ENCODE measurements at regions not wholly inside any gene's neighbourhood (a gene's known extent, or its start where the extent isn't known, plus 50 kb on each side); places are given as distances from the start of the nearest gene placed in this dataset.

GRCh38 chr16:27684047-27684446 lies 134.1 kb downstream of the KATNIP start:
- H3K36me3 Mint-ChIP-seq = no peaks in the 10 kb centered on the region
- no peak for DNase-seq
- no peaks in the 10 kb centered on the region for H3K9me3 Mint-ChIP-seq
- no peaks in the 10 kb centered on the region for H3K4me1 Mint-ChIP-seq
- no peak overlapping the region for H3K27ac Mint-ChIP-seq
- no peak overlapping the region for H3K4me3 Mint-ChIP-seq
- H3K27me3 Mint-ChIP-seq = no peaks in the 10 kb centered on the region
- CTCF ChIA-PET = no interaction called here

DNA sequence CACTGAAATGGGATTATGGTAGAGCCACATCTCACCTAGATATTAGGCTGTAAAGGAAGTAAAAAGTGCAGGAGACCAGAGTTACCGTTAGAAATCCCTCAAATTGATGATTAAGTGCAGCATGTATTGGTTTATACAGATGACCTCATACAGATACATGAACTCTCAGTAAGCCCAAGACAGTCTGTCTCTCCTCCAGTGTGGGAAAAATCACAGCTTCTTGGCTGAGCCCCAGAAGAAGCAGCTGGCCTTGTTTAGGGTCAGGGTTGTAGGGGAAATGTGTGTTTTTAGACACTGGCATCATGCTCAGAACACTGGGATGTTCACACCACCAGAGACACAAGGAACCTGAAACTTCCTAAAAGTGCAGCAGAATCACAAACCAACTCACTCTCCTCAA lies 135.9 kb downstream of the KATNIP start:
- H3K27ac Mint-ChIP-seq = no peak overlapping the region
- no peak overlapping the region for H3K4me3 Mint-ChIP-seq
- H3K9me3 Mint-ChIP-seq = no peaks in the 10 kb centered on the region
- H3K27me3 Mint-ChIP-seq = no peaks in the 10 kb centered on the region
- no peak for DNase-seq
- H3K4me1 Mint-ChIP-seq = no peaks in the 10 kb centered on the region
- H3K36me3 Mint-ChIP-seq = no peaks in the 10 kb centered on the region
- CTCF ChIA-PET = no interaction called here

DNA sequence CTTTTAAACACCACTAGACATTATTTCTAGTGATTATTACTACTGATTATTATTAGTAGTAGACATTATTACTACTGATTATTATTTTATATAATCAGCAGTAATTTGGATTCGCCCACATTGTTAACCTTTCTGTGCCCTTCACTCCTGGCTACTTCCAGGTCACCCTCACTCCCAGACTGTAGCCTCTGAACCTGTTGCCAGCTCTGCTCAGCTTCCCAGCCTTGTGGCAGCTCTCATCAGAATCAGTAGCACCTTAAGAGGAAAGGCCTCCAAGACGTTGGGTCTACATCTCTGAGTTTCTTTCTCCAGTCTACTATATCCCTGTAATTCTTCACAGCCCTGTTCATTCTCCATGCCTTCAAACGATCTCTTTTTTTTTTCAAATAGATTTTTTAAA lies 137.0 kb downstream of the KATNIP start:
- Mint-ChIP-seq H3K9me3 (no peaks in the 10 kb centered on the region), H3K4me1 (no peaks in the 10 kb centered on the region), H3K27me3 (no peaks in the 10 kb centered on the region), H3K4me3 (no peak overlapping the region), H3K36me3 (no peaks in the 10 kb centered on the region), H3K27ac (no peak overlapping the region)
- CTCF ChIA-PET = interaction anchor here (1.2 kb wide), 1 partner anchor 12 kb away, joined by 4 read pairs; no protein-coding TSS in a partner anchor
- no peak for DNase-seq

DNA sequence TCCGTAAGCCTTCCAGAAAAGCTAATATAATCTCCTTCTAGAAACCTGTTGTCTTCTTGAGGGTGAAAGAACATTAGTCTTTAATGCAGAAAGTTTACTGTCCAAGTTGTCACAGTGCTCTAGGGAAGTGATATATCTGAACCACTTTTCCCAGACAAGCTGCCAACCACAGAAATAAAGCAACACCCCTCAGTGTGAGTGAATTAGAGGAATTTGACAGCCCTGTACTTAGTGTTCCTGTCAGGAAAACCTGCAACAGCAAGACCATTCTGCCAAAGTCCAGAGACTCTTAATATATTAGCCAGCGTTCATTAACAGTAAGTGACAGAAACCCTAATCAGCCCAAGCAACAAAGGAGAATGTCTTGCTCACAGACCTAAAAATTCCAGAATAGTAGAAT lies 137.7 kb downstream of the KATNIP start:
- Mint-ChIP-seq H3K27ac (no peak overlapping the region), H3K9me3 (no peaks in the 10 kb centered on the region), H3K4me3 (no peak overlapping the region), H3K27me3 (no peaks in the 10 kb centered on the region), H3K4me1 (no peaks in the 10 kb centered on the region), H3K36me3 (no peaks in the 10 kb centered on the region)
- CTCF ChIA-PET = interaction anchor here (1.2 kb wide), 1 partner anchor 11 kb away, joined by 4 read pairs; no protein-coding TSS in a partner anchor
- DNase-seq = no peak

DNA sequence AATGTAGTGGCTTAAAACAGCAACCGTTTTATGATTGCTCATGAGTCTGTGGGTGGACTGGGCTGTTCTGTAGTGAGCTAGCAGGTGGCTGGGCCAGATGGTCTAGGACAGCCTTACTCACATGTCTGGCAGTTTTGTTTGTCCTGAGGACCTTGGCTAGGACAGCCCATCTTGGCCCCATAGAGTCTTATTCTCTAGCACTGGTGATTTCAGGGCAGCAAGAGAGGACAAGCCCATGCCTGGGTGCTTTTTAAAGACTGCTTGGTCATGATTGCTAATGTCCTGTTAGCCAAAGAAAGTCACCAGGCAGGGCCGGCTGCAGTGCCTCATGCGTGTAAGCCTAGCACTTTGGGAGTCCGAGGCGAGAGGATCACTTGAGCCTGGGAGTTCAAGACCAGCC lies 139.8 kb downstream of the KATNIP start:
- CTCF ChIA-PET = interaction anchor here (2.1 to 2.6 kb wide), 2 partner anchors 16 to 283 kb away, joined by 8 to 12 read pairs; no protein-coding TSS in a partner anchor
- Mint-ChIP-seq H3K9me3 (no peaks in the 10 kb centered on the region), H3K4me3 (no peak overlapping the region), H3K36me3 (no peaks in the 10 kb centered on the region), H3K27ac (no peak overlapping the region), H3K27me3 (no peaks in the 10 kb centered on the region), H3K4me1 (no peaks in the 10 kb centered on the region)
- DNase-seq = no peak

- Mint-ChIP-seq H3K27me3 (no peaks in the 10 kb centered on the region), H3K9me3 (no peaks in the 10 kb centered on the region), H3K36me3 (no peaks in the 10 kb centered on the region), H3K4me1 (no peaks in the 10 kb centered on the region), H3K4me3 (no peak overlapping the region), H3K27ac (no peak overlapping the region)
- CTCF ChIA-PET = interaction anchor here (0.7 to 2.6 kb wide), 4 partner anchors 17 to 283 kb away, joined by 3 to 12 read pairs (median 6); no protein-coding TSS in a partner anchor
- peak; percentile 48 for DNase-seq
These were observed 140.7 kb downstream of the KATNIP start for GRCh38 chr16:27690608-27691007.

- Mint-ChIP-seq H3K27ac (no peak overlapping the region), H3K27me3 (no peaks in the 10 kb centered on the region), H3K9me3 (no peaks in the 10 kb centered on the region), H3K4me3 (no peak overlapping the region), H3K36me3 (no peaks in the 10 kb centered on the region), H3K4me1 (no peaks in the 10 kb centered on the region)
- CTCF ChIA-PET = interaction anchor here (0.8 to 2.6 kb wide), 3 partner anchors 18 to 281 kb away, joined by 3 to 12 read pairs (median 8); no protein-coding TSS in a partner anchor
- no peak for DNase-seq
These were observed 141.8 kb downstream of the KATNIP start for GRCh38 chr16:27691721-27692120.

DNA sequence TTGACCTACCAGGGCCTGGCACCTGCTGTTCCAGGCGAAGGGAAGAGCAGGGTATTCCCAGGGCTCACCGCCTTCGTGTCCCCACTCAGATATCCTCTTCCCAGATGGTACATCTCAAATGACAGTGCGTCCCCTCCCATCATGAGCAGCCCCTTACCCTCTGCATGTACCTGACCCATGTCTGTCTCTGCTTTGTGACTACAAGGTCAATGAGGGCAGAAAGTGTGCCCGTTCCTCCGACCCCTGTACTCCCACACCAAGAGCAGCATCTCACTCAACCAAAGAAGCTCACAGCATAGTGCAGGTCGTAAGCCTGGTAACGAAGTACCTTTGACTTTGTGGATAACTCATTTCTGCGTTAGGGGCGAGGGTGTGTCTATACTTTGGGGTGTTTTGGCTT lies 142.6 kb downstream of the KATNIP start:
- Mint-ChIP-seq H3K9me3 (no peaks in the 10 kb centered on the region), H3K27ac (no peak overlapping the region), H3K4me3 (no peak overlapping the region), H3K36me3 (no peaks in the 10 kb centered on the region), H3K27me3 (no peaks in the 10 kb centered on the region), H3K4me1 (no peaks in the 10 kb centered on the region)
- DNase-seq = no peak
- CTCF ChIA-PET = interaction anchor here (0.9 kb wide), 1 partner anchor 69 kb away, joined by 5 read pairs; no protein-coding TSS in a partner anchor

GRCh38 chr16:27695161-27695560 lies 145.2 kb downstream of the KATNIP start:
- Mint-ChIP-seq H3K9me3 (no peaks in the 10 kb centered on the region), H3K4me3 (no peak overlapping the region), H3K27ac (no peak overlapping the region), H3K27me3 (no peaks in the 10 kb centered on the region), H3K4me1 (no peaks in the 10 kb centered on the region), H3K36me3 (no peaks in the 10 kb centered on the region)
- CTCF ChIA-PET = interaction anchor here (0.6 kb wide), 1 partner anchor 531 kb away, joined by 3 read pairs; no protein-coding TSS in a partner anchor
- no peak for DNase-seq

DNA sequence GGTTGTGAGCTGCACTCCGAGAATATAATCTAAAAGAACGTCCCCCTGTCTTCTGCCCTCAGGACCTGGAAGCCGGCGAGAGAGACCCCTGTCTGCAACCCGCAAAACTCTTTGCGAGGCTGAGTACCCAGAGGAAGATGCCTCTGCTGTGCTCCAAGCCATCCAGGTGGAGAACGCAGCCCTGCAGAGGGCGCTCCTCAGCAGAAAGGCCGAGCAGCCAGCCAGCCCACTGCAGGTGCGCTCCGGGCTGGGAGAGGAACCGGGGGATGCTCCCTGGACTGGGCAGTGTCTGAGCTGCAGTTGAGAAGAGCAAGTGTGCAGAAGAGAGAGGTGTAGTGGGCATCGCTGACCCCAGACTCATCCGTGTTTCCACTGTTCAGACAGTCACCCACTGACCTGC lies 148.3 kb downstream of the KATNIP start:
- Mint-ChIP-seq H3K9me3 (no peaks in the 10 kb centered on the region), H3K4me1 (no peaks in the 10 kb centered on the region), H3K27ac (no peak overlapping the region), H3K36me3 (no peaks in the 10 kb centered on the region), H3K4me3 (no peak overlapping the region), H3K27me3 (no peaks in the 10 kb centered on the region)
- DNase-seq = no peak
- CTCF ChIA-PET = interaction anchor here (0.9 kb wide), 1 partner anchor 11 kb away, joined by 4 read pairs; no protein-coding TSS in a partner anchor

- Mint-ChIP-seq H3K27me3 (no peaks in the 10 kb centered on the region), H3K9me3 (no peaks in the 10 kb centered on the region), H3K36me3 (no peaks in the 10 kb centered on the region), H3K4me3 (no peak overlapping the region), H3K27ac (no peak overlapping the region), H3K4me1 (no peaks in the 10 kb centered on the region)
- no peak for DNase-seq
- CTCF ChIA-PET = interaction anchor here (0.9 kb wide), 1 partner anchor 12 kb away, joined by 4 read pairs; no protein-coding TSS in a partner anchor
These were observed 148.8 kb downstream of the KATNIP start for GRCh38 chr16:27698746-27699145.

- Mint-ChIP-seq H3K27ac (no peak overlapping the region), H3K4me3 (no peak overlapping the region), H3K27me3 (no peaks in the 10 kb centered on the region), H3K36me3 (no peaks in the 10 kb centered on the region), H3K4me1 (no peaks in the 10 kb centered on the region), H3K9me3 (no peaks in the 10 kb centered on the region)
- CTCF ChIA-PET = no interaction called here
- DNase-seq = no peak
These were observed 149.6 kb downstream of the KATNIP start for GRCh38 chr16:27699540-27699939.

GRCh38 chr16:27700304-27700995 lies 150.5 kb downstream of the KATNIP start:
- Mint-ChIP-seq H3K27ac (no peak overlapping the region), H3K27me3 (no peaks in the 10 kb centered on the region), H3K4me3 (no peak overlapping the region), H3K9me3 (no peaks in the 10 kb centered on the region), H3K36me3 (no peaks in the 10 kb centered on the region), H3K4me1 (no peaks in the 10 kb centered on the region)
- CTCF ChIA-PET = no interaction called here
- DNase-seq = no peak

DNA sequence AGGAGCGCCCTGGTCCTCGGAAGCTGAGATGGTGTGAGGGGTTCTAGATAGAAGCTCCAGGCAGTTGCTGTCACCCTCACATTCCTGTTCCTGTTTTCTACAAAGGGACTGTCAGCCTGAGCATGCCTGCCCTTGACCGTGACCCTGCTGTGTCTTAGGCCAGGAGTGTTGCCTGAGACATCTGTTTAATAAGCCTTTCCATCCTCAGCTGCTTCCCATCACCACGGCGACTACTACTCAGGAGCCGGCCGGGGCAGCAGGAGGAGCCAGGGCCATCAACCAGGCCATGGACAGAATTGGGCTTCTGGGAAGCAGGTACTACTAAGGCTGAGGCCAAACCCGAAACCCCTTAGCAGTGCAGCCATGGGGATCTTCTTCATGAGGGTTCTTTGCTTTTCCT lies 151.4 kb downstream of the KATNIP start:
- DNase-seq = no peak
- no peaks in the 10 kb centered on the region for H3K36me3 Mint-ChIP-seq
- CTCF ChIA-PET = interaction anchor here (1.1 kb wide), 1 partner anchor 22 kb away, joined by 3 read pairs; no protein-coding TSS in a partner anchor
- H3K4me1 Mint-ChIP-seq = no peaks in the 10 kb centered on the region
- H3K4me3 Mint-ChIP-seq = no peak overlapping the region
- no peaks in the 10 kb centered on the region for H3K9me3 Mint-ChIP-seq
- H3K27me3 Mint-ChIP-seq = no peaks in the 10 kb centered on the region
- no peak overlapping the region for H3K27ac Mint-ChIP-seq

DNA sequence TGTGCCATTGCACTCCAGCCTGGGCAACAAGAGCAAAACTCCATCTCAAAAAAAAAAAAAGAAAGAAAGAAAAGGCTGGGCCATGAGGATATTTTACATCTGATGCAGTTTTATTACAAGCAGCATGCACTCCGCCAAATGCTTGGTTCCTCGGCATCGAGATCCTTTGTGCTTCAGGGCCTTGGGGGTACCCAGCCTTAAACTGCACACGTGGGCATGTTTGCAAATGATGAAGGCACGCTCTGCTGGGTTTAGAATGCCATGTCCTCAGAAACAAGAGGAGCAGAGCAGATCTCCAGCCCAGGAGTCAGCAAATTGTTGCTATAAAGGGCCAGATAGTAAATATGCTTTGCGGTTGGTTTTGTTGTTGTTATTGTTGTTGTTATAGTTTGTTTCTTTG lies 153.2 kb downstream of the KATNIP start:
- Mint-ChIP-seq H3K27me3 (no peaks in the 10 kb centered on the region), H3K27ac (no peak overlapping the region), H3K4me3 (no peak overlapping the region), H3K36me3 (no peaks in the 10 kb centered on the region), H3K9me3 (no peaks in the 10 kb centered on the region), H3K4me1 (no peaks in the 10 kb centered on the region)
- no peak for DNase-seq
- CTCF ChIA-PET = no interaction called here

All from activated naive CD4-positive, alpha-beta T cell treated with anti-CD3 and anti-CD28 coated beads, Interleukin-2, amount 10 ng/mL, durations not matched to agents 7 days and 5 days (primary cell).